Muscle layer of colon (tissue), 2 donors: ENCODE measurements at regions not wholly inside any gene's neighbourhood (a gene's known extent, or its start where the extent isn't known, plus 50 kb on each side); places are given as distances from the start of the nearest gene placed in this dataset.

Source experiments
- H3K27ac ChIP-seq: one replicate; pipeline ENCODE4 v1.7.0; 2013; ENCODE audit warnings: low read depth, mild to moderate bottlenecking, low read length, moderate library complexity
- H3K27me3 ChIP-seq, 2 donors: one replicate each; pipeline ENCODE4 v1.7.0; 2013; ENCODE audit warnings: low read length in 2 of 2, mild to moderate bottlenecking in 2 of 2; ENCODE audit not compliant: insufficient read depth in 2 of 2, control insufficient read depth in 1 of 2
- H3K36me3 ChIP-seq: one replicate; pipeline ENCODE4 v1.7.0; 2013; ENCODE audit warnings: mild to moderate bottlenecking, low read length; ENCODE audit not compliant: insufficient read depth
- H3K4me1 ChIP-seq: one replicate; pipeline ENCODE4 v1.7.0; 2013; ENCODE audit warnings: mild to moderate bottlenecking, low read length; ENCODE audit not compliant: insufficient read depth
- H3K4me3 ChIP-seq, 2 donors: one replicate each; pipeline ENCODE4 v1.7.0; 2013; ENCODE audit warnings: low read length in 2 of 2, low read depth in 1 of 2, mild to moderate bottlenecking in 1 of 2, moderate library complexity in 1 of 2
- H3K9ac ChIP-seq: one replicate; pipeline ENCODE4 v1.7.0; 2013; ENCODE audit warnings: low read length
- H3K9me3 ChIP-seq: one replicate; pipeline ENCODE4 v1.7.0; 2013; ENCODE audit warnings: mild to moderate bottlenecking, low read length
- donor health status: abdominal sarcoma.
- donor health status: Adenocarcinoma of cecum.

- Histone ChIP-seq H3K27me3 (peaks cover 39 to 49% of the 10 kb centered on the region in 2 donors), H3K4me1 (peaks cover 14% of the 10 kb centered on the region), H3K4me3 (no peak overlapping the region), H3K9me3 (no peaks in the 10 kb centered on the region), H3K9ac (no peak overlapping the region), H3K36me3 (no peaks in the 10 kb centered on the region), H3K27ac (no peak overlapping the region)
Observed at GRCh38 chr12:114477989-114478395, 72.0 kb upstream of the TBX5 start.

- no peak overlapping the region for H3K4me3 ChIP-seq
- no peaks in the 10 kb centered on the region for H3K9me3 ChIP-seq
- H3K27me3 ChIP-seq, result peaks cover 32 to 39% of the 10 kb centered on the region in 2 donors
- no peaks in the 10 kb centered on the region for H3K36me3 ChIP-seq
- H3K9ac ChIP-seq, result no peak overlapping the region
- no peak overlapping the region for H3K27ac ChIP-seq
- H3K4me1 ChIP-seq, result peaks cover 14% of the 10 kb centered on the region
Observed at GRCh38 chr12:114476159-114476558, 70.2 kb upstream of the TBX5 start.

GRCh38 chr12:114473717-114474116 lies 67.8 kb upstream of the TBX5 start:
- Histone ChIP-seq H3K4me1 (no peaks in the 10 kb centered on the region), H3K27ac (no peak overlapping the region), H3K9me3 (no peaks in the 10 kb centered on the region)

GRCh38 chr12:114473018-114473417 lies 67.1 kb upstream of the TBX5 start:
- no peak overlapping the region for H3K4me3 ChIP-seq
- H3K4me1 ChIP-seq, result no peaks in the 10 kb centered on the region
- H3K9ac ChIP-seq, result no peak overlapping the region
- H3K36me3 ChIP-seq, result no peaks in the 10 kb centered on the region
- no peak overlapping the region for H3K27ac ChIP-seq
- peaks cover 4 to 13% of the 10 kb centered on the region in 2 donors for H3K27me3 ChIP-seq
- no peaks in the 10 kb centered on the region for H3K9me3 ChIP-seq

More at GRCh38 chr12:114473717-114474116, 67.8 kb upstream of the TBX5 start:
- Histone ChIP-seq H3K36me3 (no peaks in the 10 kb centered on the region), H3K27me3 (peaks cover 8 to 15% of the 10 kb centered on the region in 2 donors), H3K4me3 (no peak overlapping the region), H3K9ac (no peak overlapping the region)

- Histone ChIP-seq H3K9me3 (no peaks in the 10 kb centered on the region), H3K9ac (no peak overlapping the region), H3K36me3 (no peaks in the 10 kb centered on the region), H3K4me1 (no peaks in the 10 kb centered on the region), H3K27me3 (peaks cover 0 to 4% of the 10 kb centered on the region in 2 donors), H3K4me3 (no peak overlapping the region), H3K27ac (no peak overlapping the region)
Observed at GRCh38 chr12:114457620-114458019, 51.7 kb upstream of the TBX5 start.
